ENCODE measurements at regions not wholly inside any gene's neighbourhood (a gene's known extent, or its start where the extent isn't known, plus 50 kb on each side); places are given as distances from the start of the nearest gene placed in this dataset.

- no peak for DNase-seq
These were observed 52.9 kb upstream of the SLC28A3 start for GRCh38 chr9:84393266-84393950.

GRCh38 chr9:84394036-84394435 lies 53.5 kb upstream of the SLC28A3 start:
- no peak for DNase-seq

GRCh38 chr9:84397151-84397728 lies 56.7 kb upstream of the SLC28A3 start:
- peak; percentile 39 for DNase-seq

- no peak for DNase-seq
These were observed 57.3 kb upstream of the SLC28A3 start for GRCh38 chr9:84397822-84398221.

- DNase-seq, result no peak
These were observed 62.0 kb upstream of the SLC28A3 start for GRCh38 chr9:84402517-84402916.

GRCh38 chr9:84403288-84403687 lies 62.7 kb upstream of the SLC28A3 start:
- no peak for DNase-seq

- no peak for DNase-seq
These were observed 63.6 kb upstream of the SLC28A3 start for GRCh38 chr9:84404095-84404686.

- DNase-seq, result no peak
These were observed 65.1 kb upstream of the SLC28A3 start for GRCh38 chr9:84405667-84406066.

GRCh38 chr9:84408416-84408815 lies 67.9 kb upstream of the SLC28A3 start:
- no peak for DNase-seq

GRCh38 chr9:84411683-84412267 lies 71.2 kb upstream of the SLC28A3 start:
- DNase-seq, result no peak

GRCh38 chr9:84412654-84413053 lies 72.1 kb upstream of the SLC28A3 start:
- DNase-seq, result no peak

- DNase-seq, result no peak
These were observed 72.7 kb upstream of the SLC28A3 start for GRCh38 chr9:84413301-84413700.

GRCh38 chr9:84419031-84419602 lies 78.6 kb upstream of the SLC28A3 start:
- no peak for DNase-seq

GRCh38 chr9:84424931-84425330 lies 84.4 kb upstream of the SLC28A3 start:
- no peak for DNase-seq

- DNase-seq, result no peak
These were observed 92.2 kb upstream of the SLC28A3 start for GRCh38 chr9:84432746-84433145.

GRCh38 chr9:84435902-84436301 lies 95.3 kb upstream of the SLC28A3 start:
- DNase-seq, result no peak

GRCh38 chr9:84436386-84437109 lies 96.0 kb upstream of the SLC28A3 start:
- no peak for DNase-seq

- DNase-seq, result no peak
These were observed 97.8 kb upstream of the SLC28A3 start for GRCh38 chr9:84438391-84438790.

GRCh38 chr9:84439250-84439649 lies 98.7 kb upstream of the SLC28A3 start:
- DNase-seq, result no peak

- no peak for DNase-seq
These were observed 102.2 kb upstream of the SLC28A3 start for GRCh38 chr9:84442712-84443111.

GRCh38 chr9:84445737-84446136 lies 105.2 kb upstream of the SLC28A3 start:
- no peak for DNase-seq

- no peak for DNase-seq
These were observed 106.7 kb upstream of the SLC28A3 start for GRCh38 chr9:84447305-84447704.

- no peak for DNase-seq
These were observed 109.5 kb upstream of the SLC28A3 start for GRCh38 chr9:84450029-84450428.

Data from stimulated activated CD4-positive, alpha-beta T cell treated with anti-CD3 and anti-CD28 coated beads, Interleukin-12 subunit alpha, Interleukin-12 subunit beta, amount 100 ng/mL, for 4 hours (primary cell).